Hippocampal formation (tissue), 2 donors: ENCODE measurements at regions not wholly inside any gene's neighbourhood (a gene's known extent, or its start where the extent isn't known, plus 50 kb on each side); places are given as distances from the start of the nearest gene placed in this dataset.
"Not testable (repeated sequence)": the region's sequence is repeated elsewhere in the genome, so short reads cannot be mapped to it uniquely, and the experiment has no call there.

ENCODE experiments used
- DNase-seq, 2 donors: peaks; one replicate each; lab custom pipeline; 2025; lab: John Stamatoyannopoulos, UW

GRCh38 chr11:116335891-116336290, 436.9 kb downstream of the BUD13 start:
- no peak for DNase-seq

- DNase-seq: no peak
Measured at GRCh38 chr11:116335078-116335477, 437.7 kb downstream of the BUD13 start.

- DNase-seq: no peak
Measured at GRCh38 chr11:116334596-116334995, 438.2 kb downstream of the BUD13 start.

GRCh38 chr11:116333001-116333535, 439.7 kb downstream of the BUD13 start:
- no peak for DNase-seq

- no peak for DNase-seq
Measured at GRCh38 chr11:116332391-116332790, 440.4 kb downstream of the BUD13 start.

GRCh38 chr11:116331381-116331780, 441.4 kb downstream of the BUD13 start:
- DNase-seq: no peak

- no peak for DNase-seq
Measured at GRCh38 chr11:116330439-116331185, 442.2 kb downstream of the BUD13 start.

GRCh38 chr11:116329354-116330090, 443.3 kb downstream of the BUD13 start:
- no peak for DNase-seq

- no peak for DNase-seq
Measured at GRCh38 chr11:116328851-116329250, 443.9 kb downstream of the BUD13 start.

GRCh38 chr11:116328391-116328790, 444.4 kb downstream of the BUD13 start:
- no peak for DNase-seq

GRCh38 chr11:116326146-116326545, 446.6 kb downstream of the BUD13 start:
- no peak for DNase-seq

GRCh38 chr11:116325247-116325646, 447.5 kb downstream of the BUD13 start:
- no peak for DNase-seq

GRCh38 chr11:116324077-116324476, 448.7 kb downstream of the BUD13 start:
- not testable (repeated sequence) for DNase-seq

GRCh38 chr11:116317212-116317611, 455.6 kb downstream of the BUD13 start:
- no peak for DNase-seq

- no peak for DNase-seq
Measured at GRCh38 chr11:116314006-116314405, 458.8 kb downstream of the BUD13 start.

- peak; percentile 88 to 91 for DNase-seq
Measured at GRCh38 chr11:116312570-116313391, 460.0 kb downstream of the BUD13 start.

- DNase-seq: no peak
Measured at GRCh38 chr11:116311206-116311605, 461.6 kb downstream of the BUD13 start.

GRCh38 chr11:116310698-116311097, 462.1 kb downstream of the BUD13 start:
- no peak for DNase-seq

GRCh38 chr11:116310226-116310625, 462.6 kb downstream of the BUD13 start:
- DNase-seq: no peak

- no peak for DNase-seq
Measured at GRCh38 chr11:116309446-116309845, 463.3 kb downstream of the BUD13 start.

- peak in 1 of 2 donors; percentile 56 for DNase-seq
Measured at GRCh38 chr11:116302756-116303155, 470.0 kb downstream of the BUD13 start.

GRCh38 chr11:116301141-116301540, 471.6 kb downstream of the BUD13 start:
- no peak for DNase-seq
